GM19025 (cell line): ENCODE measurements at regions not wholly inside any gene's neighbourhood (a gene's known extent, or its start where the extent isn't known, plus 50 kb on each side); places are given as distances from the start of the nearest gene placed in this dataset.

Source experiments
- ATAC-seq: cut with Tn5 transposase; IDR thresholded peaks from one replicate; pipeline ENCODE4 v1.9.1; 2021; ENCODE audit warnings: mild to moderate bottlenecking, low read depth, moderate library complexity; ENCODE audit not compliant: unreplicated experiment

GRCh38 chr4:24312261-24312913 is 272.0 kb downstream of the DHX15 start:
- no peak for ATAC-seq

GRCh38 chr4:24303926-24304325 is 280.4 kb downstream of the DHX15 start:
- ATAC-seq: no peak

GRCh38 chr4:24298911-24299310 is 285.4 kb downstream of the DHX15 start:
- ATAC-seq: no peak

- ATAC-seq: no peak
These were observed 297.3 kb downstream of the DHX15 start for GRCh38 chr4:24287096-24287495.

- ATAC-seq: no peak
These were observed 298.6 kb downstream of the DHX15 start for GRCh38 chr4:24285759-24286158.

GRCh38 chr4:24282446-24282845 is 301.9 kb downstream of the DHX15 start:
- no peak for ATAC-seq

- ATAC-seq: no peak
These were observed 304.4 kb downstream of the DHX15 start for GRCh38 chr4:24279911-24280375.

- no peak for ATAC-seq
These were observed 304.9 kb downstream of the DHX15 start for GRCh38 chr4:24279469-24279868.

GRCh38 chr4:24278693-24279092 is 305.7 kb downstream of the DHX15 start:
- no peak for ATAC-seq

GRCh38 chr4:24274381-24274941 is 309.9 kb downstream of the DHX15 start:
- no peak for ATAC-seq

- ATAC-seq: no peak
These were observed 311.2 kb downstream of the DHX15 start for GRCh38 chr4:24273136-24273535.

- no peak for ATAC-seq
These were observed 317.2 kb downstream of the DHX15 start for GRCh38 chr4:24266951-24267722.

GRCh38 chr4:24265989-24266388 is 318.4 kb downstream of the DHX15 start:
- no peak for ATAC-seq

GRCh38 chr4:24262616-24263015 is 321.7 kb downstream of the DHX15 start:
- ATAC-seq: no peak

- no peak for ATAC-seq
These were observed 322.3 kb downstream of the DHX15 start for GRCh38 chr4:24262084-24262483.

GRCh38 chr4:24260923-24261564 is 323.3 kb downstream of the DHX15 start:
- ATAC-seq: no peak

GRCh38 chr4:24260133-24260715 is 324.1 kb downstream of the DHX15 start:
- ATAC-seq: no peak

- ATAC-seq: no peak
These were observed 327.8 kb downstream of the DHX15 start for GRCh38 chr4:24256547-24256946.

GRCh38 chr4:24256066-24256465 is 328.3 kb downstream of the DHX15 start:
- no peak for ATAC-seq

GRCh38 chr4:24252121-24252520 is 332.2 kb downstream of the DHX15 start:
- no peak for ATAC-seq

GRCh38 chr4:24251589-24251988 is 332.8 kb downstream of the DHX15 start:
- ATAC-seq: no peak
